Esophagus muscularis mucosa (tissue), 4 donors: ENCODE measurements at regions not wholly inside any gene's neighbourhood (a gene's known extent, or its start where the extent isn't known, plus 50 kb on each side); places are given as distances from the start of the nearest gene placed in this dataset.

Experiments
- CTCF ChIP-seq, 3 experiments: fragments of 200-600 bp in 2 of 3; fragments of 450-650 bp in 1 of 3; sonication (generic) in 2 of 3; IDR thresholded peaks; one replicate each; pipeline ENCODE4 v1.5.1; 2017 to 2019; ENCODE audit warnings: antibody characterized with exemption in 3 of 3, mild to moderate bottlenecking in 2 of 3, moderate library complexity in 1 of 3
- EP300 ChIP-seq: sonication (generic); formaldehyde crosslinking; IDR thresholded peaks from one replicate; pipeline ENCODE4 v1.6.1; 2017; ENCODE audit warnings: antibody characterized with exemption
- POLR2AphosphoS5 ChIP-seq, 2 donors: sonication (generic); formaldehyde crosslinking; IDR thresholded peaks; one replicate each; pipeline ENCODE4 v1.6.1; 2017; ENCODE audit warnings: antibody characterized with exemption in 2 of 2

- TF ChIP-seq EP300 = no peak
- TF ChIP-seq POLR2AphosphoS5 (IDR thresholded peaks at IDR 0.05) = no peak
- no peak for TF ChIP-seq CTCF (IDR thresholded peaks at IDR 0.05)
Measured at GRCh38 chr2:106694964-106695470, 190.9 kb downstream of the ST6GAL2 start.
